Posterior vena cava (tissue), 2 donors: ENCODE measurements at regions not wholly inside any gene's neighbourhood (a gene's known extent, or its start where the extent isn't known, plus 50 kb on each side); places are given as distances from the start of the nearest gene placed in this dataset.
"Not testable (repeated sequence)": the region's sequence is repeated elsewhere in the genome, so short reads cannot be mapped to it uniquely, and the experiment has no call there.

Source experiments
- DNase-seq: peaks from one replicate; pipeline ENCODE4 v3.0.0-alpha.2; 2020; ENCODE audit warnings: low spot score
- intact Hi-C, 2 donors: fragments of 100-400 bp; cut with DNase I; formaldehyde crosslinking; loops; one replicate each; pipeline versions ENCODE4 v1.14.1 to v1.14.2; 2022 to 2023
- donor health status: DM: yes; HTN: yes; CAD: no.
- donor health status: DM: yes; HTN: yes; CAD: no.

- intact Hi-C loops, result no loop called here
- DNase-seq, result no peak
Observed at GRCh38 chr21:15604413-15604812, 125.4 kb upstream of the USP25 start.

- intact Hi-C loops, result no loop called here
Observed at GRCh38 chr21:15614766-15615165, 115.0 kb upstream of the USP25 start.

GRCh38 chr21:15616864-15617574, 112.8 kb upstream of the USP25 start:
- intact Hi-C loops, result no loop called here
- no peak for DNase-seq

More at GRCh38 chr21:15614766-15615165, 115.0 kb upstream of the USP25 start:
- DNase-seq, result no peak

- intact Hi-C loops, result no loop called here
- no peak for DNase-seq
Observed at GRCh38 chr21:15617964-15618363, 111.8 kb upstream of the USP25 start.

GRCh38 chr21:15620892-15621291, 108.9 kb upstream of the USP25 start:
- DNase-seq, result no peak
- intact Hi-C loops, result no loop called here

GRCh38 chr21:15624646-15625045, 105.1 kb upstream of the USP25 start:
- intact Hi-C loops, result no loop called here
- no peak for DNase-seq

- DNase-seq, result no peak
- intact Hi-C loops, result no loop called here
Observed at GRCh38 chr21:15625363-15625762, 104.4 kb upstream of the USP25 start.

GRCh38 chr21:15626031-15626430, 103.8 kb upstream of the USP25 start:
- no peak for DNase-seq
- intact Hi-C loops, result no loop called here

GRCh38 chr21:15627011-15627410, 102.8 kb upstream of the USP25 start:
- DNase-seq, result no peak
- intact Hi-C loops, result no loop called here

GRCh38 chr21:15627823-15628222, 102.0 kb upstream of the USP25 start:
- intact Hi-C loops, result no loop called here
- no peak for DNase-seq

- DNase-seq, result no peak
- intact Hi-C loops, result no loop called here
Observed at GRCh38 chr21:15631342-15631741, 98.4 kb upstream of the USP25 start.

- intact Hi-C loops, DNase-seq: not testable (repeated sequence)
Observed at GRCh38 chr21:15634541-15634940, 95.2 kb upstream of the USP25 start.

- DNase-seq, result no peak
- intact Hi-C loops, result no loop called here
Observed at GRCh38 chr21:15638856-15639549, 90.8 kb upstream of the USP25 start.

- intact Hi-C loops, result not testable (repeated sequence)
Observed at GRCh38 chr21:15640113-15640512, 89.7 kb upstream of the USP25 start.

GRCh38 chr21:15644489-15644888, 85.3 kb upstream of the USP25 start:
- no peak for DNase-seq
- intact Hi-C loops, result no loop called here

More at GRCh38 chr21:15640113-15640512, 89.7 kb upstream of the USP25 start:
- DNase-seq, result not testable (repeated sequence)

GRCh38 chr21:15645830-15646229, 84.0 kb upstream of the USP25 start:
- intact Hi-C loops, result no loop called here

GRCh38 chr21:15650735-15651134, 79.0 kb upstream of the USP25 start:
- intact Hi-C loops, result no loop called here

More at GRCh38 chr21:15645830-15646229, 84.0 kb upstream of the USP25 start:
- DNase-seq, result no peak

GRCh38 chr21:15651172-15651571, 78.6 kb upstream of the USP25 start:
- no peak for DNase-seq
- intact Hi-C loops, result no loop called here

More at GRCh38 chr21:15650735-15651134, 79.0 kb upstream of the USP25 start:
- DNase-seq, result no peak

GRCh38 chr21:15653710-15654109, 76.1 kb upstream of the USP25 start:
- intact Hi-C loops, result no loop called here

GRCh38 chr21:15654171-15654570, 75.6 kb upstream of the USP25 start:
- intact Hi-C loops, result no loop called here
- no peak for DNase-seq

More at GRCh38 chr21:15653710-15654109, 76.1 kb upstream of the USP25 start:
- DNase-seq, result no peak
